ENCODE measurements at regions not wholly inside any gene's neighbourhood (a gene's known extent, or its start where the extent isn't known, plus 50 kb on each side); places are given as distances from the start of the nearest gene placed in this dataset.

DNA sequence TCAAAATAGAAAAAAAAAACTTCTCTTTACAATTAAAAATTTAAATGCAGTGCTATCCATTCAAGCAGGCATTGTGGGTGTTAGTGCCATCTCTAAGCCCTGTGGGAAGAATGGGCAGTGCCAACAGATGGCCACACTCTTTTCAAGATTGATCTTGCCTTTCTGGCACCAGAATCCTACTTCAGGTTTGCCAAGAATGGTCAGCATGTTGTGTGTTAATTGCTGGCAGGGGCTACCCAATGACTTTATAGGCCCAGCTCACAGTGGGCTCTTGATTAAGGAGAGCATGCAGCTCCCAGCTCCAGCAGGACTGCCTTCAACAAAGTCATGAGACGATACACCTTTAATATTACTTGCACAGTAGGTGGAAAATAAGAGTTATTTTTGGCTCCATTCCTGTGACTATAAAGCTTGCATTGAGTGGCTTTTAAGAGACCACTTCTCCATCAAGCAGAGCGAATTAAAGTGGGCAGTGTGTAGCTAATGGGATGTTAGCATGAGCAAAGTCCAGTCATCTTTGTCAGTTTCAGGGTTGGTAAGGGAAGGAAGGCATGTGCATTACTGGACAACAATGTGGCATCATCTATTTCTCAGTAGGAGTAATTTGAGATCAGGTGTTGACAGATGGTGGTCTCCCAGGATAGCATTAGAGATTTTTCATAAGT, 476.8 kb downstream of the C3orf38 start (continued):
- TF ChIP-seq, protein P1, sequence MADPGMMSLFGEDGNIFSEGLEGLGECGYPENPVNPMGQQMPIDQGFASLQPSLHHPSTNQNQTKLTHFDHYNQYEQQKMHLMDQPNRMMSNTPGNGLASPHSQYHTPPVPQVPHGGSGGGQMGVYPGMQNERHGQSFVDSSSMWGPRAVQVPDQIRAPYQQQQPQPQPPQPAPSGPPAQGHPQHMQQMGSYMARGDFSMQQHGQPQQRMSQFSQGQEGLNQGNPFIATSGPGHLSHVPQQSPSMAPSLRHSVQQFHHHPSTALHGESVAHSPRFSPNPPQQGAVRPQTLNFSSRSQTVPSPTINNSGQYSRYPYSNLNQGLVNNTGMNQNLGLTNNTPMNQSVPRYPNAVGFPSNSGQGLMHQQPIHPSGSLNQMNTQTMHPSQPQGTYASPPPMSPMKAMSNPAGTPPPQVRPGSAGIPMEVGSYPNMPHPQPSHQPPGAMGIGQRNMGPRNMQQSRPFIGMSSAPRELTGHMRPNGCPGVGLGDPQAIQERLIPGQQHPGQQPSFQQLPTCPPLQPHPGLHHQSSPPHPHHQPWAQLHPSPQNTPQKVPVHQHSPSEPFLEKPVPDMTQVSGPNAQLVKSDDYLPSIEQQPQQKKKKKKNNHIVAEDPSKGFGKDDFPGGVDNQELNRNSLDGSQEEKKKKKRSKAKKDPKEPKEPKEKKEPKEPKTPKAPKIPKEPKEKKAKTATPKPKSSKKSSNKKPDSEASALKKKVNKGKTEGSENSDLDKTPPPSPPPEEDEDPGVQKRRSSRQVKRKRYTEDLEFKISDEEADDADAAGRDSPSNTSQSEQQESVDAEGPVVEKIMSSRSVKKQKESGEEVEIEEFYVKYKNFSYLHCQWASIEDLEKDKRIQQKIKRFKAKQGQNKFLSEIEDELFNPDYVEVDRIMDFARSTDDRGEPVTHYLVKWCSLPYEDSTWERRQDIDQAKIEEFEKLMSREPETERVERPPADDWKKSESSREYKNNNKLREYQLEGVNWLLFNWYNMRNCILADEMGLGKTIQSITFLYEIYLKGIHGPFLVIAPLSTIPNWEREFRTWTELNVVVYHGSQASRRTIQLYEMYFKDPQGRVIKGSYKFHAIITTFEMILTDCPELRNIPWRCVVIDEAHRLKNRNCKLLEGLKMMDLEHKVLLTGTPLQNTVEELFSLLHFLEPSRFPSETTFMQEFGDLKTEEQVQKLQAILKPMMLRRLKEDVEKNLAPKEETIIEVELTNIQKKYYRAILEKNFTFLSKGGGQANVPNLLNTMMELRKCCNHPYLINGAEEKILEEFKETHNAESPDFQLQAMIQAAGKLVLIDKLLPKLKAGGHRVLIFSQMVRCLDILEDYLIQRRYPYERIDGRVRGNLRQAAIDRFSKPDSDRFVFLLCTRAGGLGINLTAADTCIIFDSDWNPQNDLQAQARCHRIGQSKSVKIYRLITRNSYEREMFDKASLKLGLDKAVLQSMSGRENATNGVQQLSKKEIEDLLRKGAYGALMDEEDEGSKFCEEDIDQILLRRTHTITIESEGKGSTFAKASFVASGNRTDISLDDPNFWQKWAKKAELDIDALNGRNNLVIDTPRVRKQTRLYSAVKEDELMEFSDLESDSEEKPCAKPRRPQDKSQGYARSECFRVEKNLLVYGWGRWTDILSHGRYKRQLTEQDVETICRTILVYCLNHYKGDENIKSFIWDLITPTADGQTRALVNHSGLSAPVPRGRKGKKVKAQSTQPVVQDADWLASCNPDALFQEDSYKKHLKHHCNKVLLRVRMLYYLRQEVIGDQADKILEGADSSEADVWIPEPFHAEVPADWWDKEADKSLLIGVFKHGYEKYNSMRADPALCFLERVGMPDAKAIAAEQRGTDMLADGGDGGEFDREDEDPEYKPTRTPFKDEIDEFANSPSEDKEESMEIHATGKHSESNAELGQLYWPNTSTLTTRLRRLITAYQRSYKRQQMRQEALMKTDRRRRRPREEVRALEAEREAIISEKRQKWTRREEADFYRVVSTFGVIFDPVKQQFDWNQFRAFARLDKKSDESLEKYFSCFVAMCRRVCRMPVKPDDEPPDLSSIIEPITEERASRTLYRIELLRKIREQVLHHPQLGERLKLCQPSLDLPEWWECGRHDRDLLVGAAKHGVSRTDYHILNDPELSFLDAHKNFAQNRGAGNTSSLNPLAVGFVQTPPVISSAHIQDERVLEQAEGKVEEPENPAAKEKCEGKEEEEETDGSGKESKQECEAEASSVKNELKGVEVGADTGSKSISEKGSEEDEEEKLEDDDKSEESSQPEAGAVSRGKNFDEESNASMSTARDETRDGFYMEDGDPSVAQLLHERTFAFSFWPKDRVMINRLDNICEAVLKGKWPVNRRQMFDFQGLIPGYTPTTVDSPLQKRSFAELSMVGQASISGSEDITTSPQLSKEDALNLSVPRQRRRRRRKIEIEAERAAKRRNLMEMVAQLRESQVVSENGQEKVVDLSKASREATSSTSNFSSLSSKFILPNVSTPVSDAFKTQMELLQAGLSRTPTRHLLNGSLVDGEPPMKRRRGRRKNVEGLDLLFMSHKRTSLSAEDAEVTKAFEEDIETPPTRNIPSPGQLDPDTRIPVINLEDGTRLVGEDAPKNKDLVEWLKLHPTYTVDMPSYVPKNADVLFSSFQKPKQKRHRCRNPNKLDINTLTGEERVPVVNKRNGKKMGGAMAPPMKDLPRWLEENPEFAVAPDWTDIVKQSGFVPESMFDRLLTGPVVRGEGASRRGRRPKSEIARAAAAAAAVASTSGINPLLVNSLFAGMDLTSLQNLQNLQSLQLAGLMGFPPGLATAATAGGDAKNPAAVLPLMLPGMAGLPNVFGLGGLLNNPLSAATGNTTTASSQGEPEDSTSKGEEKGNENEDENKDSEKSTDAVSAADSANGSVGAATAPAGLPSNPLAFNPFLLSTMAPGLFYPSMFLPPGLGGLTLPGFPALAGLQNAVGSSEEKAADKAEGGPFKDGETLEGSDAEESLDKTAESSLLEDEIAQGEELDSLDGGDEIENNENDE (IDR thresholded peaks at IDR 0.05; ENCODE audit: insufficient replicate concordance, low read length), result no peak
- TF ChIP-seq SAP30 (IDR thresholded peaks at IDR 0.05; ENCODE audit: insufficient read depth, insufficient replicate concordance, low read length), result no peak
- TF ChIP-seq POU5F1 (IDR thresholded peaks at IDR 0.05; ENCODE audit: low read depth, low read length), result no peak
- TF ChIP-seq SUZ12 (IDR thresholded peaks at IDR 0.05; ENCODE audit: low read length), result no peak
- no peak for TF ChIP-seq SIX5 (IDR thresholded peaks at IDR 0.05; ENCODE audit: low read depth, low read length)
- TF ChIP-seq PHF8 (conservative IDR thresholded peaks at IDR 0.05; ENCODE audit: low read depth, low read length), result no peak
- no peak for TF ChIP-seq KDM4A (IDR thresholded peaks at IDR 0.05; ENCODE audit: low read depth, low read length, severe bottlenecking)
- no peak for TF ChIP-seq EGR1 (IDR thresholded peaks at IDR 0.05; ENCODE audit: borderline replicate concordance, low read depth, low read length)
- no peak for TF ChIP-seq CEBPB (IDR thresholded peaks at IDR 0.05; ENCODE audit: low read depth, low read length)

Data from H1 (cell line).